ENCODE measurements at regions not wholly inside any gene's neighbourhood (a gene's known extent, or its start where the extent isn't known, plus 50 kb on each side); places are given as distances from the start of the nearest gene placed in this dataset.

DNA sequence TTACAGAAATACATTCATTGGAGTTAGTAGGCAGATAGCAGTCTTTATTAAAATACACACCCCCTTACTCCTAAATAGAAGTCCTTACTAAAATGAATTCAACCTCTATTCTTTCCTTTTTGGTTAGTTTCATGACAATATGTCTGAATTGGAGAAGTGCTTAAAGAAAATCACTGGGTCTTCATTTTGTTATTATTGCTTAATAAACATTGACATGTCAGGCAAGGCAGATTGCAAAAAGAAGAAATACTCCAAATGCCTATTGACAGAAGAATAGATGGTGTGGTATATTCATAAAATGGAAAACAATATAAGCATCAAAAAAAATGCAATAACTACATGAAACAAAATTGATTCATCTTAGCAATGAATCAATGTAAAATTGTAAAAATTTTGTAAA, 135.5 kb downstream of the TMEM26 start:
- no peak for DNase-seq

- DNase-seq: no peak
Observed at GRCh38 chr10:61316676-61317265, 136.4 kb downstream of the TMEM26 start.

GRCh38 chr10:61314273-61314672, 138.9 kb downstream of the TMEM26 start:
- DNase-seq: no peak

DNA sequence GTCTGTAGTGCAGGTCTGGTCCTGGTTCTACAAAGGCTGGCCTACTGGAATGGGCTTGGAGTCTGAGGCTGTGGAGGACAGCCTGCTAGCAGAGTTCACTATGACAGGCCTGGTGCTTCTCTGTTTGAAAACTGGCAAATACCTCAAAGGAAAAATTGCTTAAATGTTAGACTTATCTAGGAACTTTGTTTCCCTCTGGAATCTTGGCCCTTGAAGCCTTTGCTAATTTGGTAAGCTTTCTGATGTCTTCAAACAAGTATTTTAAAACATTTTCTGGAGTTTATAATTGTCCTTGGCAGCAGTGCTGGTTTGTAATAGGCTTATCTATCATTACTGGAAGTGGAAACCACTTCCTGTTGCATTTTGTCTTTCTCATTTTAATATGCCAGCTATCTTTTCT, 139.7 kb downstream of the TMEM26 start:
- no peak for DNase-seq

DNA sequence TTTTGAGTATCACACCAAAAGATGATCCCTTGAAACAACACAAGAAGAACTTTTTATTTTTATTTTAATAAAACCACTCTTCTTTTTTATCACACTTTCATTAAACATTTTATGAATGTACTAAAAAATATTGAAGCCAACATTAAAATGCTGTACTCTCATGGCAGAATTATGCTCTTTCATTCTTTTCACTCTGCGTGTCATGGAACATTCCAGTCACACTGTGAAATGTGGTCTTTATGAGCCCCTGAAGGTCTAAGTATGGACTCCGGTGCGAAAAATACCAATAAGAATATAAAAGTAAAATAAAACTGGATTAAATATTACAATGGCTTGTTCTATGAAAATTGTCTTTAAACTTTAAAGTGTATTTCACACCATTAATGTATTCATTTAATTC, 148.4 kb downstream of the TMEM26 start:
- no peak for DNase-seq

GRCh38 chr10:61302124-61302523, 151.1 kb downstream of the TMEM26 start:
- no peak for DNase-seq

GRCh38 chr10:61301575-61301974, 151.6 kb downstream of the TMEM26 start:
- DNase-seq: no peak

DNA sequence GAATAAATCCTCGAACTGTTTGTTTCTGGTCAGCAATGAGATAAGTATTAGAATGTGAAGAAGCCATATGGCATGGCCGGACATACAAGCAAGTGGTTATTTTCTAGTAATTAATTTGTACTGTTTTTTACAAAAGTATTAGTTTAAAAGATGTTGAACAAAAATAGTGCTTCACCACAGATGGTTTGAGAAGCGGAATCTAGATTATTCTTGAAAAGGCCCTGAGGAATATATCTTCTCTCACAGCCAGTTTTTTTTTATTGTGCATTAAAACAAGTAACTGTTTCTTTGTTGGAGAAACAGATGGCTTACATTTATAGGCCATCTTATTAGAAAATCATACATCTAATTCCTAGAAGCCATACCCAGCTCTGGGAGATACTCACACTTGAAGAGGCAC, 153.3 kb downstream of the TMEM26 start:
- DNase-seq: no peak

DNA sequence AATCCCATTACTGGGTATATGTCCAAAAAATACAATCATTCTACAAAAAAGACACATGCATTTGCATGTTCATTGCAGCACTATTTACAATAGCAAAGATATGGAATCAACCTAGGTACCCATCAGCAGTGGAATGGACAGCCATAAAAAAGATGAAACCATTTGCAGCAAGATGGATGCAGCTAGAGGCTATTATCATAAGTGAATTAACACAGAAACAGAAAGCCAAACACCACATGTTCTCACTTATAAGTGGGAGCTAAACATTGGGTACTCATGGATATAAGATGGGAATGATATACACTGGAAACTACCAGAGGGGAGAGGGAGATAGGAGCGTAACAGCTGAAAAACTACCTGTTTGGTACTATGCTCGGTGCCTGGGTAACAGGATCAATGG, 154.0 kb downstream of the TMEM26 start:
- no peak for DNase-seq

DNA sequence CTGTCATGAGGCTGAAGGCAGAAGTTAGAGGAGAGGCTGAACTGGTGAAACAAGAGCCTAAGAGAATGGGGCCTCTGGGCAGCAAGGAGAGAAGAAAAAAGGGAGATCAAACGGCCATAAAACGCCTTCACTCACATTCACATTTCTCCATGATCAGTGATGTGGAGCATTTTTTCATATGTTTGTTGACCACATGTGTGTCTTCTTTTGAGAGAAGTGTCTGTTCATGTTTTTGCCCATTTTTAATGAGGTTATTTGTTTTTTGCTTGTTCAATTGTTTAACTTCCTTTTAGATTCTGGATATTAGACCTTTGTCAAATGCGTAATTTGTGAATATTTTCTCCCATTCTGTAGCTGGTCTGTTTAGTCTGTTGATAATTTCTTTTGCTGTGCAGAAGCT, 155.0 kb downstream of the TMEM26 start:
- DNase-seq: no peak

- DNase-seq: no peak
Observed at GRCh38 chr10:61296161-61296560, 157.0 kb downstream of the TMEM26 start.

- no peak for DNase-seq
Observed at GRCh38 chr10:61294131-61294530, 159.1 kb downstream of the TMEM26 start.

GRCh38 chr10:61289813-61290212, 163.4 kb downstream of the TMEM26 start:
- no peak for DNase-seq

- DNase-seq: no peak
Observed at GRCh38 chr10:61286686-61287085, 166.5 kb downstream of the TMEM26 start.

- no peak for DNase-seq
Observed at GRCh38 chr10:61285749-61286148, 167.4 kb downstream of the TMEM26 start.

GRCh38 chr10:61284222-61284890, 168.8 kb downstream of the TMEM26 start:
- DNase-seq: peak; percentile 33

- no peak for DNase-seq
Observed at GRCh38 chr10:61283481-61284221, 169.5 kb downstream of the TMEM26 start.

DNA sequence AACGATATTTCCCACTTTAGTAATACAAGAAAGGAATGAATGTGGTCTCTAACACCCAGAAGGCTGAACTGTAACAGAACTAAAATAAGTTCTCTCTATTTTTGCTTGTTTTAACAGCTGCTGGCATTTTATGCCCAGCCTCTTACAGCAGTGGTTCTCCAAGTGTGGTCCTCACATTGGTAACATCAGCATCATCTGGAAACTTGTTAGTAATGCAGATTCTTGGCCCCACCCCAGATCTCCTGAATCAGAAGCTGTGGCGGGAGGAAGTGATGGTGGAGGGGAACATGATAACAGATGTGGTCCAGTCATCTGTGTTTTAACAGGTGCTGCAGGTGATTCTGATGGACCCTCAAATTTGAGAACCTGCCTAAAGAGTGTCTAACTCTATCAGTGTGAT, 170.1 kb downstream of the TMEM26 start:
- no peak for DNase-seq

GRCh38 chr10:61280303-61280702, 172.9 kb downstream of the TMEM26 start:
- DNase-seq: no peak

GRCh38 chr10:61279400-61279799, 173.8 kb downstream of the TMEM26 start:
- no peak for DNase-seq

DNA sequence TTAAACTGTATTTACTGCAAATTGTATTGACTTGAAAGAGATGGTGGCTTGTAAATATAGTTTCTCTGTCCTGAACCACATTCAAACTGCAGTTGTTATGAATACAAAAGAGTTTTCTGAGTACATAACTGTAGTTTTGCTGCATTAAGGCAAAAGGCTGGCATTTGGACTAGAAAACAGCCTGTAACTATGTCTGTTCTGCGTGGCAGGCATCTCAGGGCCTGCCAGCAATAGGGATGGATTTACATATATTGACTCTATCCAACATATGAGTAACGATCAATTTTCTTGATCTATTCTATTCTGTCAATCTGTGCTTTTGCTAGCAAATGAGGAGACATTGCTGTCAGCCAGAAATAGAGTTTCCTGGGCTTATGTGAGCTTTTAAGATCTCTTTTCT, 174.6 kb downstream of the TMEM26 start:
- DNase-seq: no peak

- no peak for DNase-seq
Observed at GRCh38 chr10:61272781-61273180, 180.4 kb downstream of the TMEM26 start.

DNA sequence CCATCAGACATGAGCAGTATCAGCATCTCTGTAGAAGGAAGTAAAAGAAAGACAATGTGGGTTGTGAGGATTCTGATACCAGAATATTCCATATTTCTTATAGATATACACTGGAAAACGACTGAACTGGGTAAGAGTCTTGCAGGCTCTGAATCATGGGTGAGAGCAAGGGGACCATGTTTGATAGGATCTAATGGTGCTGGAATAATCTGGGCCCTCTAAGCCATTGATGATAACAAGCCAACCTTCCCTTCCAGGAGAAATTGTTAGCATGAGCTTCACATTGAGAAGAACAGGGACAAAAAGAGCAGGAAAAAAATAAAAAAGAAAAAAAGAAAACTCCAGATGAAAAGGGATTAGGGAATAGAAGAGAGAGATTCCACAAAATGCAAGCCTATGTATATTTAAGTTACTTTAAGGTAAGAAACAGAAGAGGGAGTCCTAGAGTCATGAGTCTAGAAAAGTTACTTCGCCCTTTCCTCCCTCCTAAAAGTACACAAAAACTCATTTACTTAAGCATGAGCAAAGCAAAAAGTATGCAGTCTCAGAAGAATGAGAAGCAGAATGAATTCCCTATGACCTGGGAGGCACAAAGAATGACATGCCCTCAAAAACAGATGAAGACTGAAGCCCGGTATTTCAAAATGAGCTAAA, 181.9 kb downstream of the TMEM26 start:
- no peak for DNase-seq

DNA sequence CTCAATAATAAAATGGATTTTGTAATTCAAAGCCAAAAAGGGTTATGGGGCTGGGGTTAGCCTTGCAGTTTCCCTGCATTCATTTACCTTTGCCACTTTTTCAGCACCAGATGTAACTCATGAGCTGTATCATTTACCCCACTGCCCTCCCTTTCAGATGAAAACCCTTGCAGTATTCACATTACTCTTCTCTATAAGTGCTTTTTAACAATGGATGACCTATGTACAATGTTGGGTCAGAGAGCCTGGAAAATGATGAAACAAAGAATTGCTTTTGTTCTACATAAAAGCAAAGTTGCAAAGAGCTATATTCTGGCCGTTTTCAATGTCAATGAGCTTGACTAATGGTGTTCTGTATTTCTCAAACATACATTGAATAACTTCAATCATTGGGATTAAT, 189.7 kb downstream of the TMEM26 start:
- no peak for DNase-seq
